ENCODE measurements at regions not wholly inside any gene's neighbourhood (a gene's known extent, or its start where the extent isn't known, plus 50 kb on each side); places are given as distances from the start of the nearest gene placed in this dataset.

GRCh38 chrX:39603230-39603629 is 494.5 kb downstream of the BCOR start:
- no peak overlapping the region for H3K4me2 ChIP-seq (ENCODE audit: insufficient read depth, low read length)

More at GRCh38 chrX:39603230-39603629, 494.5 kb downstream of the BCOR start:
- ATAC-seq, result no peak
- in situ Hi-C loops (cut with MboI) (no loop called here), intact Hi-C loops (cut with micrococcal nuclease) (no loop called here)
- Histone ChIP-seq H3K79me2 (ENCODE audit: control insufficient read depth, insufficient read depth, low read length) (no peaks in the 10 kb centered on the region), H2AFZ (ENCODE audit: low read depth, low read length) (no peak overlapping the region), H4K20me1 (replicated peaks; ENCODE audit: control insufficient read depth, insufficient read depth, low read length) (no peaks in the 10 kb centered on the region), H3K9ac (ENCODE audit: insufficient read depth in 1 of 2, low read depth in 2 of 2, low read length in 2 of 2) (no peak overlapping the region), H3K27me3 (ENCODE audit: control insufficient read depth in 2 of 2, insufficient read depth in 2 of 2, low read length in 2 of 2) (no peaks in the 10 kb centered on the region; a peak in 1 of 5 replicates), H3K27ac (ENCODE audit: extremely low read depth, low read depth, low read length) (no peak overlapping the region), H3K9me1 (ENCODE audit: control insufficient read depth, insufficient read depth, low read length) (no peaks in the 10 kb centered on the region), H3K36me3 (ENCODE audit: control insufficient read depth, insufficient read depth, low read length) (no peaks in the 10 kb centered on the region), H3K4me3 (no peak overlapping the region), H3K4me1 (replicated peaks in 1 of 2; ENCODE audit: control insufficient read depth in 2 of 2, insufficient read depth in 2 of 2, low read length in 2 of 2) (no peaks in the 10 kb centered on the region; a peak in 1 of 5 replicates), H3K9me3 (replicated peaks; ENCODE audit: control insufficient read depth, insufficient read depth, low read depth, low read length) (no peaks in the 10 kb centered on the region)
- no TSS peak for BruUV-seq (replicated peaks)
- FAIRE-seq, result no peak
- POLR2A ChIA-PET, result no interaction called here
- CTCF ChIA-PET (ENCODE audit: low intra/inter-chr PET ratio), result no interaction called here
- TF ChIP-seq ZNF512 (tag; IDR thresholded peaks at IDR 0.05) (no peak), FOXP1 (CRISPR knock-in tag; IDR thresholded peaks at IDR 0.05) (no peak), GTF2A2 (tag; IDR thresholded peaks at IDR 0.05) (no peak), NFIC (IDR thresholded peaks at IDR 0.05) (no peak), ZKSCAN8 (CRISPR knock-in tag; IDR thresholded peaks at IDR 0.05) (no peak), NFATC3 (IDR thresholded peaks at IDR 0.05) (no peak), DPF2 (IDR thresholded peaks at IDR 0.05) (no peak), CBX5 (IDR thresholded peaks at IDR 0.05; ENCODE audit: borderline replicate concordance, low read depth) (no peak), ZNF165 (CRISPR knock-in tag; IDR thresholded peaks at IDR 0.05; ENCODE audit: borderline replicate concordance) (no peak), ZFPM2 (CRISPR knock-in tag; IDR thresholded peaks at IDR 0.05) (no peak), PRMT5 (CRISPR knock-in tag; IDR thresholded peaks at IDR 0.05) (no peak), SAFB (IDR thresholded peaks at IDR 0.05; ENCODE audit: borderline replicate concordance, low read depth, low read length) (no peak), BRF2 (IDR thresholded peaks at IDR 0.05; ENCODE audit: borderline replicate concordance, insufficient read depth, insufficient read length) (no peak), TFAP4 (CRISPR knock-in tag; IDR thresholded peaks at IDR 0.05; ENCODE audit: borderline replicate concordance) (no peak), NCOA2 (IDR thresholded peaks at IDR 0.05; ENCODE audit: partially characterized antibody in 2 of 2) (no peak), ZNF12 (CRISPR knock-in tag; IDR thresholded peaks at IDR 0.05) (no peak), NRF1 (conservative IDR thresholded peaks at IDR 0.05 in 1 of 2, IDR thresholded peaks at IDR 0.05 in 1 of 2) (no peak), MYNN (IDR thresholded peaks at IDR 0.05) (no peak), MYNN (CRISPR knock-in tag; IDR thresholded peaks at IDR 0.05) (no peak), GTF2F1 (IDR thresholded peaks at IDR 0.05; ENCODE audit: low read depth, low read length) (no peak)
- WGBS (ENCODE audit: insufficient coverage, low coverage, missing lambda C conversion rate), result 13% methylated on average over 4 of the region's 4 CpGs
- DNase-seq (ENCODE audit: extremely low read depth in 1 of 4, low spot score in 3 of 4), result no peak
